HUES64 (cell line): ENCODE measurements at regions not wholly inside any gene's neighbourhood (a gene's known extent, or its start where the extent isn't known, plus 50 kb on each side); places are given as distances from the start of the nearest gene placed in this dataset.
"Not testable (repeated sequence)": the region's sequence is repeated elsewhere in the genome, so short reads cannot be mapped to it uniquely, and the experiment has no call there.

Experiments used
- H3K27ac ChIP-seq: 2 replicates; pipeline ENCODE4 v1.7.0; 2013; ENCODE audit warnings: low read depth, low read length, inconsistent platforms
- H3K27me3 ChIP-seq: 2 replicates; pipeline ENCODE4 v1.6.1; 2013; ENCODE audit warnings: mild to moderate bottlenecking, low read length; ENCODE audit not compliant: insufficient read depth
- H3K36me3 ChIP-seq: 2 replicates; pipeline ENCODE4 v1.6.1; 2013; ENCODE audit warnings: mild to moderate bottlenecking, low read length; ENCODE audit not compliant: insufficient read depth
- H3K4me1 ChIP-seq: 2 replicates; pipeline ENCODE4 v1.6.1; 2013; ENCODE audit warnings: mild to moderate bottlenecking, low read length, moderate library complexity; ENCODE audit not compliant: insufficient read depth
- H3K4me3 ChIP-seq: 2 replicates; pipeline ENCODE4 v1.5.1; 2013; ENCODE audit warnings: mild to moderate bottlenecking, low read length, moderate library complexity
- H3K9ac ChIP-seq: 2 replicates; pipeline ENCODE4 v1.6.1; 2013; ENCODE audit warnings: mild to moderate bottlenecking, low read depth, low read length
- H3K9me3 ChIP-seq: 2 replicates; pipeline ENCODE4 v1.6.1; 2013; ENCODE audit warnings: low read depth, low read length; ENCODE audit not compliant: insufficient read depth
- WGBS: fragments of 150-250, 120-280 bp; methylation state at CpG from one replicate; pipeline ENCODE4 v1.1.7; 2013; ENCODE audit warnings: missing lambda C conversion rate; 5-methylcytosine and 5-hydroxymethylcytosine counted together

DNA sequence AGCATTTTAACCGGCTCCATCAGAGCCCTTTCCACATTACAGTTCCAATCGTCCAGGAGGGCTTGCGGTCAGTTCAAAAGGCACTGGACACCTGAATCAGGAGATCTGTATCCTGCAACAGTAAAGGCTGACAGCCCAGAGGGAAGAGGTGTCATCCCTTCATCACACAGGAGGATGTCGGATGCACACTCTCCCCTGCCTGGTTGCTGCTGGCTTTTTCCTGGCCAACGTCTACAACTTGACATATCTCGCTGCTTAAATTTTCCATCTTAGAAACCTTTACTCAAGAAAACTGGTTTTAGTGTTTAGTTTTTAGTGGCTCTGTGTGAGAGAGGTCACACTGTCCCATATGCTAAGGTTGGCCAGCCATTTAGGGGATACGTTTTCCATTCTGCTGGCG lies 78.7 kb upstream of the TNK2 start:
- not testable (repeated sequence) for H3K27me3 ChIP-seq, H3K9ac ChIP-seq, H3K27ac ChIP-seq, H3K4me3 ChIP-seq, H3K9me3 ChIP-seq, H3K4me1 ChIP-seq
- WGBS, result 85% methylated on average over 5 of the region's 8 CpGs
- peaks cover 13% of the 10 kb centered on the region for H3K36me3 ChIP-seq

DNA sequence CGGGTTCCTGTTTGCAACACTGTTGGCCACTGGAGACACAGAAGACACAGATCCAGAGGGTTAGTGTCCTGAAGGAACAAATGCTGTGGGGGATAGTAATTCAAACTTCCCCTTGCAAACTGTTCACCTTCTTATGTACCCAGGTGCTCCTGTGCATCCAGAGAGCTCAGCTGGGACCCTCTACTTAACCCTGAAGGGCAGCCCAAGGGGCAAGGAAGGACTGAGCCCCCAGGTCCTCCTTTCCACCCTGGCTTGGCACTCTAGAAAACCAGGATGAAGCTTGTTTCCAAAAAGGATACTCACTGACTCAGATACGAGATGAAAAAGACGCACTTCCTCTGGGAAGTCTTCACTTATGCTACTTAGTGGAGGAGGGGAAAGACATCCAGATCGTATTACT lies 78.2 kb upstream of the TNK2 start:
- H3K9me3 ChIP-seq, H3K27ac ChIP-seq, H3K27me3 ChIP-seq, H3K4me1 ChIP-seq, H3K4me3 ChIP-seq, H3K9ac ChIP-seq: not testable (repeated sequence)
- H3K36me3 ChIP-seq, result peaks cover 16% of the 10 kb centered on the region
- no CpG with 5 or more reads among the region's 4 CpGs for WGBS

DNA sequence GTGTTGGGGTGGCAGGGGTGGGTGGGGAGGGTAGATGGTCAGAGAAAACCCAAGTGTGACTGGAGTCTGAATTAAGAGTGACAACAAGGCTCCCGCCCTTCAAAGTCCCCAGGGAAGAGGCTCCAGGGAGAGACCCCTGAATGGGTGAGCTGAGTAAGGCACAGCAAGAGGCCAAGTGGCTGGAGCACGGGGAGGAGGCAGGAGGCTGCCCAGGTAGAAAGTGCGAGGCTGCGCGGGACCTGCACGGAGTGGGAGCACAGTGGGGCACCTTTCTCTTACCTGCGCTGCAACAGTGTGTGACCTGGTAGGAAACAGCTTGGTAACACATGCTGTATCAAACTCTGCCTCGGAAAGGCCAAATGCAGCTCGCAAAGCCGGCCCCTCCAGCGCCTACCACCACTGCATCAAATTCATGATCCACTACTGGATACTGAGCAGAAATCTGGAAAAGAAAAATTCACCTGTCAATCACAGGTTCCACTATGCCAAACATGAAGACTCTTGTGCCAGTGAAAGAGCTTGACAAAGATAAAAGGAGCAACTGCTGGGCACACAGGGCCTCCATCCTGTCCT lies 77.1 kb upstream of the TNK2 start:
- not testable (repeated sequence) for H3K4me3 ChIP-seq, H3K4me1 ChIP-seq, H3K27me3 ChIP-seq, H3K9ac ChIP-seq, H3K9me3 ChIP-seq, H3K27ac ChIP-seq
- WGBS, result 93% methylated on average over 9 of the region's 11 CpGs
- H3K36me3 ChIP-seq, result peaks cover 16% of the 10 kb centered on the region

DNA sequence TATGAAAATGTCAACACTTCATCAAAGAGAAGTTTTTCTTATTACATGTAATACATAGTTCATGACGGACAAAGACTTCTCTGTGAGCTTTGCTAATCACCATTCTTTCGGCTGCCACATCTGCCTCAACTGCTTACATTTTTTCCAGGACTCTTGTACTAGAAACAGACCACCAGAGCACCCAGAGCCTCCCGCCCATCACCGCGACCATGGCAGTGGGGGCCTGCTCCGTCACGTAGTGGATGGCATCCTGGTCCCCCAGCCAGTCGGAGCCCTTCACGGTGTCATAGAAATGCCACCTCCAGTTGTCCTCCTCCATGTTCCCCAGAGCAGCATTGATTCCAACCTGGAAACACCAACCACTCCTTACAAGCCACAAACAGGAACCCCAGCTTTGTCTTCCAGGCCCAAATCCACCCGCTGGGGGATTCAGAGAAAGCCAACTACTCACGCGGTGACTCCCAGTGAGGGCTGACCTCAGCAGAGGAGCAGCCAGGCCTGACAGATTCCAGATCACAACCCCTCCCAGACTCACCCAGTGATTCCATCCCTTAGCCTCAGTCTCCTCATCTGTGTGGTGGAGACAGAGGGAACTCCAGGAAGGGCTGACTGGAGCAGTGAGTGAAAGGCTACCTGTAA lies 76.2 kb upstream of the TNK2 start:
- H3K27ac ChIP-seq, H3K9me3 ChIP-seq, H3K9ac ChIP-seq, H3K27me3 ChIP-seq, H3K4me1 ChIP-seq, H3K4me3 ChIP-seq: not testable (repeated sequence)
- WGBS, result 95% methylated on average over 10 of the region's 12 CpGs
- H3K36me3 ChIP-seq, result peaks cover 20% of the 10 kb centered on the region

DNA sequence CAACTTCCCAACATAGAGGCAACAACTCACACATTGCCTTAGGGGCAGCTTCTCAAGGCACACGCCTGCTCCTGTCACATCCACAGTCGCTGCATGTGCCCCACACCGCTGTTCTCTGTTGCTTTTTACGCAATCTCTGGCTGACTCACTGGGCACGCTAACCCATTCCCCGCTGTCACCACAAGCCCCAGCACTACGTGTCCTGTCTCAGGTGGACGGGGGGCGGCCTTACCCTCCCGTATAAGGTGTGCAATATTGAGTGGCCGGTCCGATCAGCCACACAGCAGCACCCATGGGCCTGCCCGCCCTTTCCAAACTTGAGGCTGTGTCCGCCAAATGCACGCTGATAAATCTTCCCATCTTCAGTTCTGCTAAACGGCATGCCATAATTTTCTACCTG lies 75.5 kb upstream of the TNK2 start:
- not testable (repeated sequence) for H3K9ac ChIP-seq, H3K4me3 ChIP-seq, H3K4me1 ChIP-seq, H3K27me3 ChIP-seq, H3K9me3 ChIP-seq, H3K27ac ChIP-seq
- peaks cover 22% of the 10 kb centered on the region for H3K36me3 ChIP-seq
- WGBS, result 90% methylated on average over 16 of the region's 16 CpGs

DNA sequence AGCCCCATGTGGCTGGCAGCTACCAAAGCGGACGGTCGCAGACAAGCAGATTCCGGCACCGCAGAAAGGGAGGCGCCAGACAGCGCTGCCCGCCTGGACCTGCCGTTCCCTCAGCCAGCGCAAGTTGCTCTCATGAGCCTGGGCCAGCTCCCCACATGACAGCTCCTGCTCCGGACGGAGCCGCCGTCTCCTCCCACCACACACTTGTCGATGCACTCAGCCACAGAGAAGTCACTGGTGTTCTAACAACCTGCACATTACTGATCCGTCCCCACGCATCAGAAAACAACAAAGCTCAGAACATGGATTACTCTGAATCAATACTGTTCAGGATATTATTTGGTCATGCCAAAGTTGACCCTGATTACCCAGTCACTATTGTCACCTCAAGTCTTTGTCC lies 74.4 kb upstream of the TNK2 start:
- H3K4me3 ChIP-seq, H3K9ac ChIP-seq, H3K9me3 ChIP-seq, H3K27ac ChIP-seq, H3K27me3 ChIP-seq, H3K4me1 ChIP-seq: not testable (repeated sequence)
- 96% methylated on average over 17 of the region's 17 CpGs for WGBS
- H3K36me3 ChIP-seq, result peaks cover 28% of the 10 kb centered on the region

DNA sequence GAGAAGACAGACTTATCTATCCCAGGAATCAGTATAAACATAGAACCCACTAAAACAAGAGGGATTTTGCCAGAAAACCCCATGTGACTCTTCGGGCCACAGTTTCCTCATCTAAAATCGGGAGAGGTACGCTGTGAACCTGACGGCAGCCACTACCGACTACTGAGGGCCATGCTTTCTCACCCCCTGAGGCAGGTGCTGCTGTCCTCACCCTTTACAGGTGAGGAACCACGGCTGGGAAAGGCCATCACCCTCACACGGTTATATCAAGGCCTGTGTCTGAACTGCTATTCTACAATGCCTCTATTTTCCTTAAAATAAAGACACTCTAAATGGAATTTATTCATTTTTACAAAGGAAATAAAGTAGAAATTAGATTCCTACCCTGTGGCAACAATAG lies 73.4 kb upstream of the TNK2 start:
- peaks cover 29% of the 10 kb centered on the region for H3K36me3 ChIP-seq
- not testable (repeated sequence) for H3K27me3 ChIP-seq, H3K4me1 ChIP-seq, H3K9ac ChIP-seq, H3K27ac ChIP-seq, H3K9me3 ChIP-seq, H3K4me3 ChIP-seq
- 86% methylated on average over 7 of the region's 7 CpGs for WGBS

DNA sequence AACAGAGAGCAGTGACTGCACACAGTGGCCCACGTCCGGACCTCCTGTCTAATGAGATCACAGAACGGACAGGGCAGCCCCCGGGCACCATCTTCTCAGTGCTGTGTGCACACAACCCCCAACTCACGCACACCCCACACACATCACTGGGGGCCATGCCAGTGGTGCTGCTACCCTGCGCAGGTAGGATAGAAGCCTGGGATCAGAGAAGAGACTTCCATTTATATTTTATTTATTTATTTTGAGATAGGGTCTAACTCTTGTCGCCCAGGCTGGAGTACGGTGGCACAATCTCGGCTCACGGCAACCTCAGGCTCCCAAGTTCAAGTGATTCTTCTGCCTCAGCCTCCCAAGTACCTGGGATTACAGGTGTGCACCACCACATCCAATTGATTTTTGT lies 71.5 kb upstream of the TNK2 start:
- WGBS, result 95% methylated on average over 9 of the region's 10 CpGs
- H3K9me3 ChIP-seq, result not testable (repeated sequence)

DNA sequence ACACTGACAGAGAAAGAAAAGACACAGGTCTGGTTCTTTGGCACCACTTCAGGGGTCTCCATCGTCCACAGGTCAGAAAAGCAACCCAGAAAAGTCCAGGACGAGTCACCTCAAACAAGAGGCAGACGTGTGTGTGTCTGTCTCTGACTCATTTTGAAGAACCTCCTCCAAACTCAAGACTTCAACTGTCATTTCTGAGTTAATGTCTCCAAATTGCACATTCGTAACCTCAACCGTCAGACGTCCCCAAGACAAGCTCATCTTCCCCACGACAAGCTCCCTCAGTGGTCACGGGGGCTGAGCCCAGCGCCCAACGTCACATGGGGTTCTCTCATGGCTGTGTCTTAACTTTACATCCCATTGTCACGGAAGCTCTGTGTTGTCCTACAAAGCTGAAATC lies 70.2 kb upstream of the TNK2 start:
- peaks cover 46% of the 10 kb centered on the region for H3K36me3 ChIP-seq
- H3K27ac ChIP-seq, H3K4me1 ChIP-seq, H3K27me3 ChIP-seq, H3K4me3 ChIP-seq, H3K9me3 ChIP-seq, H3K9ac ChIP-seq: not testable (repeated sequence)
- 83% methylated on average over 1 of the region's 11 CpGs for WGBS

More for the DNA sequence above, 71.5 kb upstream of the TNK2 start:
- H3K36me3 ChIP-seq, result peaks cover 44% of the 10 kb centered on the region
- not testable (repeated sequence) for H3K27me3 ChIP-seq, H3K27ac ChIP-seq, H3K4me1 ChIP-seq, H3K4me3 ChIP-seq, H3K9ac ChIP-seq

DNA sequence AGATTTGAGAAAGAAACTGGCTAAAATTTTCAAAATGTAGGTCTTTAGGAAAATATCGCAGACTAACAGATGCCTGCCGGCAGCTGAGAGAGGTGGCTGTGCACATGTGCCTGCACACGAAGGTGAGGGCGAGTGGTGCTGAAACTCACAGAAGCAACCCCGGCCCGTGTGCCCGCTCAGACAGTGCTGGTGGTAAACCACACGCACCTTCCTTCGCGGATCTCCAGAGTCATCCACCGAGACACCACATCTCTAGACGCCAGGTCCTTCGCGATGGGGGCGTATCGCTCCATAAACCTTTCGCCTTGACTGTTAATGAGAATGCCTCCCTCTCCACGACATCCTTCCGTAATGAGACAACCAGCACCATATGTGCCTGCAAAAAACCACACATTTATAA lies 68.5 kb upstream of the TNK2 start:
- 96% methylated on average over 4 of the region's 19 CpGs for WGBS

DNA sequence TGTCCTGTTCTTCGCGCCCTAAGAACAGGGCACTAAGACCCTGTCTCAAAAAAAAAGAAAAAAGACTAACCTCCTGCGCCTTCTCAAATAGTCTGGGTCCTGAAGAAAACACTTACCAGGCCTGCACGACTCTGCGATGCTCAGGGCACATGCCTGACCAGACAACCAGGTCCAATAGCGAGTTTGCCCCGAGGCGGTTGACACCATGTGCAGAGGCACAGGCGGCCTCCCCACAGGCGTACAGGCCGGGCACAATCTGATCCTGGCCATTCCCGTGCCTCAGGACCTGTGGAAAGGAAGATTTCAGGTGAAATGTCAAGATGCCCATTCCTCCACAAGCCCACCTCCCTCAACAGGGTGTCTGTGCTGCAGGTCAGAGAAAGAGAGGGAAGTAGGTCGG lies 65.9 kb upstream of the TNK2 start:
- WGBS, result 94% methylated on average over 10 of the region's 13 CpGs

More for the DNA sequence above, 68.5 kb upstream of the TNK2 start:
- not testable (repeated sequence) for H3K4me3 ChIP-seq, H3K27me3 ChIP-seq, H3K9ac ChIP-seq, H3K27ac ChIP-seq, H3K9me3 ChIP-seq, H3K4me1 ChIP-seq
- H3K36me3 ChIP-seq, result peaks cover 44% of the 10 kb centered on the region

DNA sequence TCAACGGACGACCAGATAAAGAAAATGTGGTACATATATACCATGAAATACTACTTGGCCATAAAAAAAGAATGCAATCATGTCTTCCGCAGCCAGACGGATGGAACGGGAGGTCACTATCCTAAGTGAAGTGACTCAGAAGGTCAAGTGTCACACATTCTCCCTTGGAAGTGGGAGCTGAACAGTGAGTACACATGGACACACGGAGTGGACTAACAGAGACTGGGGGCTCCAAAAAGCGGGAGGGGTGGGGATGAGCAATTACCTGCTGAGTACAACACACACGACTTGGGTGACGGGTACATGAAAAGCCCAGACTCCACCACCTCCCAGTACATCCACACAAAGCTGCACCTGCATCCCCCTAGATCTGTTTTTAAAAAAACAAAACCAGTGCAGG lies 62.5 kb upstream of the TNK2 start:
- 98% methylated on average over 7 of the region's 9 CpGs for WGBS
- not testable (repeated sequence) for H3K27me3 ChIP-seq
- H3K36me3 ChIP-seq, result peaks cover 56% of the 10 kb centered on the region

More for the DNA sequence above, 65.9 kb upstream of the TNK2 start:
- H3K27ac ChIP-seq, H3K4me3 ChIP-seq, H3K27me3 ChIP-seq, H3K9ac ChIP-seq, H3K4me1 ChIP-seq, H3K9me3 ChIP-seq: not testable (repeated sequence)
- peaks cover 60% of the 10 kb centered on the region for H3K36me3 ChIP-seq

More for the DNA sequence above, 62.5 kb upstream of the TNK2 start:
- not testable (repeated sequence) for H3K27ac ChIP-seq, H3K9ac ChIP-seq, H3K4me1 ChIP-seq, H3K9me3 ChIP-seq, H3K4me3 ChIP-seq
